OCI-LY1 (cell line): ENCODE measurements at regions not wholly inside any gene's neighbourhood (a gene's known extent, or its start where the extent isn't known, plus 50 kb on each side); places are given as distances from the start of the nearest gene placed in this dataset.

Source experiments
- H2AFZ ChIP-seq: fragments of 200-600 bp; sonication (generic), shearing (Covaris generic); 2 replicates; pipeline ENCODE4 v1.6.0; 2014; ENCODE audit warnings: antibody characterized with exemption, mild to moderate bottlenecking, low read length
- H3F3A ChIP-seq: fragments of 200-600 bp; sonication (generic), shearing (Covaris generic); 2 replicates; pipeline ENCODE4 v1.6.0; 2014; ENCODE audit warnings: mild to moderate bottlenecking, antibody characterized with exemption, low read length, moderate library complexity; ENCODE audit not compliant: insufficient read depth
- H3K27ac ChIP-seq: fragments of 200-600 bp; sonication (generic); 2 replicates; pipeline ENCODE4 v1.5.1; 2014; ENCODE audit warnings: low read length, mixed run types, mild to moderate bottlenecking, low read depth; ENCODE audit not compliant: poor library complexity, severe bottlenecking
- H3K27me3 ChIP-seq: fragments of 200-600 bp; sonication (generic); 2 replicates; pipeline ENCODE4 v1.6.0; 2014; ENCODE audit warnings: antibody characterized with exemption, mild to moderate bottlenecking, low read length, moderate library complexity; ENCODE audit not compliant: insufficient read depth
- H3K36me3 ChIP-seq: fragments of 200-600 bp; sonication (generic); 2 replicates; pipeline ENCODE4 v1.6.1; 2014; ENCODE audit warnings: mild to moderate bottlenecking, antibody characterized with exemption, low read length, moderate library complexity, mixed read lengths; ENCODE audit not compliant: insufficient read depth
- H3K4me1 ChIP-seq: fragments of 200-600 bp; sonication (generic); 2 replicates; pipeline ENCODE4 v1.5.1; 2014; ENCODE audit warnings: mild to moderate bottlenecking, low read length, moderate library complexity; ENCODE audit not compliant: insufficient read depth, severe bottlenecking
- H3K4me2 ChIP-seq: fragments of 200-600 bp; sonication (generic), shearing (Covaris generic); 2 replicates; pipeline ENCODE4 v1.6.1; 2014; ENCODE audit warnings: low read length
- H3K4me3 ChIP-seq: fragments of 200-600 bp; sonication (generic); 2 replicates; pipeline ENCODE4 v1.5.1; 2014; ENCODE audit warnings: low read length, low read depth, mild to moderate bottlenecking, mixed read lengths; ENCODE audit not compliant: poor library complexity, severe bottlenecking
- H3K79me2 ChIP-seq: fragments of 200-600 bp; shearing (Covaris generic); 2 replicates; pipeline ENCODE4 v1.6.1; 2016; ENCODE audit warnings: mixed run types, low read length, mixed read lengths; ENCODE audit not compliant: insufficient read depth
- H3K9ac ChIP-seq: fragments of 200-600 bp; sonication (generic), shearing (Covaris generic); 2 replicates; pipeline ENCODE4 v1.6.1; 2014; ENCODE audit warnings: mild to moderate bottlenecking, low read length, mixed read lengths
- H3K9me2 ChIP-seq: fragments of 200-600 bp; sonication (generic), shearing (Covaris generic); 2 replicates; pipeline ENCODE4 v1.6.1; 2014; ENCODE audit warnings: low read depth, mild to moderate bottlenecking, low read length, mixed read lengths
- H3K9me3 ChIP-seq: fragments of 200-600 bp; shearing (Covaris generic); 2 replicates; pipeline ENCODE4 v1.6.1; 2014; ENCODE audit warnings: low read length, mixed read lengths
- H4K20me1 ChIP-seq: fragments of 200-600 bp; sonication (generic), shearing (Covaris generic); 2 replicates; pipeline ENCODE4 v1.6.0; 2016; ENCODE audit warnings: mild to moderate bottlenecking, low read length; ENCODE audit not compliant: insufficient read depth
- EZH2 ChIP-seq: fragments of 200-600 bp; sonication (generic), shearing (Covaris generic); IDR thresholded peaks from 2 replicates; pipeline ENCODE4 v1.8.0; 2017; ENCODE audit warnings: borderline replicate concordance, mixed run types, mild to moderate bottlenecking, antibody characterized with exemption, low read length, moderate library complexity, mixed read lengths
- TF ChIP-seq, protein P1 (sequence below): fragments of 200-600 bp; sonication (generic), shearing (Covaris generic); IDR thresholded peaks from 2 replicates; pipeline ENCODE4 v1.5.1; 2017; ENCODE audit warnings: mild to moderate bottlenecking, antibody characterized with exemption, low read length, moderate library complexity, mixed read lengths

DNA sequence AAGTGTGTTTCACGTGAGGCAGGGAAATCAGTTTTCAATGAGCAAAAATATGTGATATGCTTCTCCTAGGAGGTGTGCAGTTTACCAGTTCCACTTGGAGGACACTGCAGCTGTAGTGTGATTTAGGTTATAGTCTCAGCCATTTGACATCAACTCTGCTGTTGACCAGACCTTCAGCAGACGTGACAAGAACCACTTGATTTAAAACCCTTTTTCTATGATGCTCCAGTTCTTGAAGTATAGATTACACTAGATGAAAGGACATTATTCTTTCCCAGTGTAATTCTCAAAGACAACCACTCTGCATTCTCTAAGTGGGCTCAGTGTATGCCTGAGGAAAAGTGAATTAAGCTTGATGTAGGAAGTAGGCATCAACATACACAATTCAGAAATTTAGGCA, 480.8 kb downstream of the TBC1D32 start:
- no peak overlapping the region for H3K9ac ChIP-seq
- H3K9me2 ChIP-seq, result no peaks in the 10 kb centered on the region
- no peak overlapping the region for H3K4me3 ChIP-seq
- no peaks in the 10 kb centered on the region for H3K4me1 ChIP-seq
- no peaks in the 10 kb centered on the region for H4K20me1 ChIP-seq
- no peaks in the 10 kb centered on the region for H3K27me3 ChIP-seq
- H3K27ac ChIP-seq, result no peak overlapping the region
- no peak overlapping the region for H3K4me2 ChIP-seq
- H3F3A ChIP-seq, result no peaks in the 10 kb centered on the region
- no peak overlapping the region for H2AFZ ChIP-seq
- no peaks in the 10 kb centered on the region for H3K79me2 ChIP-seq
- H3K36me3 ChIP-seq, result no peaks in the 10 kb centered on the region
- TF ChIP-seq EZH2, result no peak
- TF ChIP-seq, protein P1, sequence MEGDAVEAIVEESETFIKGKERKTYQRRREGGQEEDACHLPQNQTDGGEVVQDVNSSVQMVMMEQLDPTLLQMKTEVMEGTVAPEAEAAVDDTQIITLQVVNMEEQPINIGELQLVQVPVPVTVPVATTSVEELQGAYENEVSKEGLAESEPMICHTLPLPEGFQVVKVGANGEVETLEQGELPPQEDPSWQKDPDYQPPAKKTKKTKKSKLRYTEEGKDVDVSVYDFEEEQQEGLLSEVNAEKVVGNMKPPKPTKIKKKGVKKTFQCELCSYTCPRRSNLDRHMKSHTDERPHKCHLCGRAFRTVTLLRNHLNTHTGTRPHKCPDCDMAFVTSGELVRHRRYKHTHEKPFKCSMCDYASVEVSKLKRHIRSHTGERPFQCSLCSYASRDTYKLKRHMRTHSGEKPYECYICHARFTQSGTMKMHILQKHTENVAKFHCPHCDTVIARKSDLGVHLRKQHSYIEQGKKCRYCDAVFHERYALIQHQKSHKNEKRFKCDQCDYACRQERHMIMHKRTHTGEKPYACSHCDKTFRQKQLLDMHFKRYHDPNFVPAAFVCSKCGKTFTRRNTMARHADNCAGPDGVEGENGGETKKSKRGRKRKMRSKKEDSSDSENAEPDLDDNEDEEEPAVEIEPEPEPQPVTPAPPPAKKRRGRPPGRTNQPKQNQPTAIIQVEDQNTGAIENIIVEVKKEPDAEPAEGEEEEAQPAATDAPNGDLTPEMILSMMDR, result no peak
- H3K9me3 ChIP-seq, result no peaks in the 10 kb centered on the region

DNA sequence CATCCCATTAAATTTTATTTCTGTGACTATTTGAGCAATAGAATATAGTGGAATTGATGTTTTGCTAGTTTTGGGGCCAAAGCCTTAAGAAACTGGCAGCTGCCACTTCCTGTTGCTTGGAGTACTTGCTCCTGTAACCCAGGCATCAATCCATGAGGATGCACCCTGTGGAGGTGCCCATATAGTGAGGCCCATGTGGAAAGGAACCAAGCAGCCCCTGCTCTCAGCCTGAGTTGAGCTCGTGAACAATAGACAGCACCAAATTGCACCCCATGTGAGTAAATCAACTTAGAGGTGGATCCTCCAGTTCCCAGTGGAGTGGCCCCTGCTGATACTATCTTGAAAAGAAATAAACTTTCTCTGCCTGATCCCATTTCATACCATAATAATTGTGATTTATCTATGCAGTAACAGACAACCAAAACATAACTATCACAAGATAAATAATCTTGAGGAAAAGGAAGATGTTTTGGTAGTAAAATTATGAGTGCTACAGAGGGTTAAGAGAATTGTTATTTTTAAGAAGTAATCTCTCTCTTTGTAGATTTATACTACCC, 481.9 kb downstream of the TBC1D32 start:
- H4K20me1 ChIP-seq, result no peaks in the 10 kb centered on the region
- H3K79me2 ChIP-seq, result no peaks in the 10 kb centered on the region
- no peaks in the 10 kb centered on the region for H3K27me3 ChIP-seq
- H3K9ac ChIP-seq, result no peak overlapping the region
- no peak overlapping the region for H3K4me3 ChIP-seq
- H3K4me2 ChIP-seq, result no peak overlapping the region
- H3F3A ChIP-seq, result no peaks in the 10 kb centered on the region
- H2AFZ ChIP-seq, result no peak overlapping the region
- TF ChIP-seq, protein P1, result no peak
- no peak for TF ChIP-seq EZH2
- no peaks in the 10 kb centered on the region for H3K4me1 ChIP-seq
- no peaks in the 10 kb centered on the region for H3K9me3 ChIP-seq
- no peak overlapping the region for H3K27ac ChIP-seq
- no peaks in the 10 kb centered on the region for H3K36me3 ChIP-seq
- no peaks in the 10 kb centered on the region for H3K9me2 ChIP-seq

DNA sequence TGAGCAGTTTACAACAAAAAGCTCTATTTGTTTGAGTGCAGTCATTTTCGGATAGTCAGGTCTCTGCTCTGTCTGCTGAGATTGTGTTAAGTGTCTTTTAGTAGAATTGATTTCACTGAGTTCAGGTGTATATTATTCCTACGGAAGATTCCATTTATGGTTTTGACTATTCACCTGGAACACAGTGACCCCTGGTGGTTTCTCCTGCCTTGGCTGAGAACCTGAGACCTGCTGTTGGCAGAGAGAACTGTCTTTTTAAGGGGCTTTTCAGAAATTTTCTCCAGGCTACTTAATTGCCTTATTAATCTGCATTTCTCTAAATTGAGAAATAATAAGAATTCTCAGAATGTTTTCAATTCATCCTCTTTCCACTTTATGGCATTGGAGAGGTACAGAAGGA, 508.0 kb downstream of the TBC1D32 start:
- Histone ChIP-seq H3K4me3 (no peak overlapping the region), H3K4me1 (no peaks in the 10 kb centered on the region), H3K9me2 (no peaks in the 10 kb centered on the region), H3F3A (no peaks in the 10 kb centered on the region), H3K9me3 (no peaks in the 10 kb centered on the region), H3K4me2 (no peak overlapping the region), H2AFZ (no peak overlapping the region), H3K27me3 (no peaks in the 10 kb centered on the region), H3K79me2 (no peaks in the 10 kb centered on the region), H3K36me3 (no peaks in the 10 kb centered on the region), H4K20me1 (no peaks in the 10 kb centered on the region), H3K27ac (no peak overlapping the region), H3K9ac (no peak overlapping the region)
- TF ChIP-seq, protein P1, result peak; percentile 69
- no peak for TF ChIP-seq EZH2
